ENCODE measurements at regions not wholly inside any gene's neighbourhood (a gene's known extent, or its start where the extent isn't known, plus 50 kb on each side); places are given as distances from the start of the nearest gene placed in this dataset.

DNA sequence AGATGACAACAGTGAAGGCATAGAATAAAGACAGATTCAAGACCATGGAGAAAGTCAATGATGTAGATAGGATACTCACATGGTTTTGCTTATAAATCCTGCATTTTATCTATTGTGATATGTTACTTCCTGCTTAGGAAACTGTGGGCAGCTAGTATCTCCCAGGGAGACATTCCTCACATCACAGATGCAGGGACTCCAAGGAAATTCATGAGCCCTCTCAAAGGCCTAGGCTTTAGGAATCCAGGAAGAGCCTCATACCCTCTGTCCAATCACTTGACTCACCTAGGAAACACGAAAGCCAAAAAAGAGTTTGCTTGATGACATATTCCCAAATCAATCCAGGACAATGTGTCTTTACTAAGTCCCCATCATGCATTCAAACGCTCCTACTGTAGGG lies 247.8 kb upstream of the KLHL29 start:
- DNase-seq (ENCODE audit: low read depth in 3 of 3, low spot score in 1 of 3) = no peak

DNA sequence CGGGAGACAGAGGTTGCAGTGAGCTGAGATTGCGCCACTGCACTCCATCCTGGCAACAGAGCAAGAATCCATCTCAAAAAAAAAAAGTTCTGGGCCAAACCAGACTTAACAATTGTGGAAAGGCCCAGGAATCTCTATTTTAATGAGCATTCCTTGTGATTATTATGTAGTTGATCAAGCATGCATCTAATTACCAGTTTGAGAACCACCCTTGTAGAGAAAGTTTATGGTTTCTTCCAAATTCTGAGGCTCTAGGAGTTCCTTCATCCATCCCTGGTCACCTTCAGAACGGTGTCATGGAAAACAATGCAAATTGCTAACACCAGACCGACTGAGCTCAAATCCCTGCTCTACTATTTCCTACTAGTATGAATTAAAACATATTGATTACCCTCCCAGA lies 246.3 kb upstream of the KLHL29 start:
- no peak for DNase-seq (ENCODE audit: low read depth in 3 of 3, low spot score in 1 of 3)

DNA sequence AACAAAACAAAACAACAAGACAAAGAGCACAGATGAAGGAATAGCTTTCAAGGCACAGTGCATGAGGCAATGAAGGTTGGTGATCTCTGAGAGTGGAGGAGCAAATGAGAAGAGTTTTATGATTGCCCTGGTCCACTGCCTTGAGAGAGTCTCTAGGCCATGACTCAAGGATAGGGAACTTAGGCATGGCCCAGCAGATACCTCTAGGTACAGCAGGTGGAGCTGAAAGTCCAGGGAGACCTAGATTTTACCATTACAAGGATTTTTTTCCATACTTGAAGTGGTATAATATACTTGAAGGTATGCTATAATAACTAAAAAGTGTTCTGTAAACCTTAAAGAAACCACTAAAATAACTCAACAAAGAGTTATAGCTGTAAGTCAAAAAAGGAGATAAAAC lies 239.5 kb upstream of the KLHL29 start:
- DNase-seq (ENCODE audit: low read depth in 3 of 3, low spot score in 1 of 3) = no peak

DNA sequence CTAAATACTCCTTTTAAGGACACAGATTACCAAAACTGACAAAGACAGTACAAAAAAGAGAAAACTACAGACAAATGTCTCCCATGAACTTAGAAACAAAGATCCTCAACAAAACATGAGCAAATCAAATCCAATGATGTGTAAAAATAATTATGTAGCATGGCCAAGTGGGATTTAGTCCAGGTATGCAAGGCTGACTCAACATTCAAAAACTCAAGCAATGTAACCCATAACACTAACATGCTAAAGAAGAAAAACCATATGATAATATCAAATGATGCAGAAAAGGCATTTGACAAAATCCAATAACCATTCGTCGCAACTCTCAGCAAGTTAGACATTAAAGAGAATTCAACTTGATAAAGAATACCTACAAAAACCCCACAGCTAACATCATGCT lies 239.0 kb upstream of the KLHL29 start:
- no peak for DNase-seq (ENCODE audit: low read depth in 3 of 3, low spot score in 1 of 3)

DNA sequence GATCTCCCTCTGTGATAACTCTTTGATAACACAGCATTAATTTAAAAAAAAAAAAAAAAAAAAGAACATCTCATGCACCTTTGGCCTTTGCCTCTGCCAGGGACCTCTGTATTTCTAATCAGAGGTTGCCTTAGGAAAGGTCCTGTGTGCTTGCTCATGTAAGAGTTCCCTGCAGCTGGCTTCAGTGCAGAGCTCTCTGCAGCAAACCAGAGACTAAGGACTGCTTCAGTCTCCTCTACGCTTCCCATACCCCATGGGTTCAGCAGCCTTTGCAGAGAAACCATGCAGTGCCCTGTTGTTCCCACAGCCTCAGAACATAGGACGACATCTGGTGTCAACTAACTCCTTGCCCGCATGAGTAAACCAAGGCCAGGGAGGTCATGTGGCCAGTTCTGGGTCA lies 236.6 kb upstream of the KLHL29 start:
- no peak for DNase-seq (ENCODE audit: low read depth in 3 of 3, low spot score in 1 of 3)

DNA sequence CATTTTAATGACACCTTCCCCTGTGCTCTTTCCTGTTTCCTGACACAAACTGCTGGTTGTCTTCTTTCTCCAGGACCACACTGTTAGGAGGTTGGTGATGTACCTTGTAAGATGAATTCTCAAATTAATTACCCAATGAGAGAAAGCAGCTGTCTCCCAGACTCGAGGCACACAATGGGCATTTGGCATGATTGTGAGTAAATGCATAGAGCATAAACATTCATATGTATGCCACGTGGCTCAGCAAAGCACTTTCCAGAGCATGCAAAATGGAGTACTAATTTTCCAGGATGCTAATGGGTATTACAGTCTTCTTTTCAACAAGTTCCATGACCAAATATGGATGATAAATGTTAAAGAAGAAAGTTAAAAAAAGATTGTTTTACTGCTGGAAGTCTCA lies 235.2 kb upstream of the KLHL29 start:
- DNase-seq (ENCODE audit: low read depth in 3 of 3, low spot score in 1 of 3) = no peak

DNA sequence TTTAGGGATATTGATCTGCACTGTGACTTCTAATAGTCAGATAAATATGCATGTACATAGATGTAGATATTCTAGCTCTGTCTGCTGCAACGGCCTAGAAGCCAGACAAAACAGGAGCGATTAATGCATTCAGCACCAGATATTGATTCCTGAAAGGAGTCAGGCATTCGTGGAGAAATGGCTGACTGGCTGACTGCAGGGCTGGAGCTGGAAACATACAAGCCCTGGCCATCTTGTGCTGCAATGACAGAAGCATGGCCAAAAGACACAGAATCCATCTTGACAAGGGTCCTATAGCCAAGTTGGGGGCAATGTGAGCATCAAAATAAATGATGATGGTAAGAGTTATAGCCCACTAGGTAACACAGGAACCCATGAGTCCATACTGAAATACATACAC lies 231.5 kb upstream of the KLHL29 start:
- DNase-seq (ENCODE audit: low read depth in 3 of 3, low spot score in 1 of 3) = no peak

DNA sequence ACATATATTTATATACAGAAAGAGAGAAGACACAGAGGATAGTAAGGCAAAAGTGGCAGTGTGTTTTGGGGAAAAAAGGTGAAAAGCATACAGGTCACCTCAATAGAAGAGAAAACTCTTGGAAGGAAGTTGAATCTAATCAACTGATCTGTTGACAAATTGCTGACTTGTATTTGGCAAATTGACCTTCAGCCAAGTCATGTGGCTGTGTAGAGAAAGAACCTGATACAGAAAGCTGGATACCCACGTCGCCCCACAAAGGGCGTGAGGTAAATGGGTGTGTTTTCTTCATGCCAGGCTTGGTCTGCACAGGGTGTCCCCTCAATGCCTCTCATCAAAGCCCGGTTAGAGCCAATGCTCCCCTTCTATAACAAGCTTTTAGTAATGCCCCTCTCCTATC lies 230.0 kb upstream of the KLHL29 start:
- no peak for DNase-seq (ENCODE audit: low read depth in 3 of 3, low spot score in 1 of 3)

DNA sequence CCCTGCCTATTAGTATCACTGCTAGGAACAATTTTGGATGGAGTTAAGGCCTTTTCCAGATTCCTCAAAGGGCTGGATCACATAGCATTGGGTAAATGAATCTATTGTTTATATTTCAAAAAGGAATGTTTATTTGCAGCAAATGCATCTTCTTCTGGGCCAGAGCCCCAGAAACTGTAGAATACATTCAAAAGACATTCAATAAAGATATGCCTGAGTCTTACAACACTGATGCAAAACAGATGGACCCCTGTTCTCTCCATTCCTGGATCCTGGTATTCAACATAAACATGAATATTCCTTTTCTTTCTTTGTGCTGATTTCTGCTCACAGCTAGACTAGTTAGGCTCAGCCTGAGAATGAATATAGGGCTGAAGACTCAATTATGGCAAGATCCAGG lies 227.2 kb upstream of the KLHL29 start:
- DNase-seq (ENCODE audit: low read depth in 3 of 3, low spot score in 1 of 3) = no peak

DNA sequence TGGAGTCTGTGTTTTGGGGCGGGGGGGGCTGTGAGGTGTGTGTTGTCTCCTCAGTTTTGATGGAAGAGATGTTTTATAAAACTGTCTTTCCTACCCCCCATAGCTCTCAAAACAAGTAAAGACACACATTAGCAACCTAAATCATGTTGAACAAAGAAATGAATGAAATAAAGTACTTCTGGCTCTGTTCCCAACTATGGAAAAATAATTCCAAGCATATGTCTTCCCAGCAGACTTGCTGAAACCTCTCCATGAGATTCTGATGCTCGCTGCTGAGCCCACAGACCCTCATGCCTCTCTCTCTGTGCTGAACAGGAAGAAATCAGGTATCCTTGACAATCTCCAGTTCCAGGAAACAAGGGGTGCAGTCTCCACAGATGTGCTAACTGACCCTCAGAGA lies 226.7 kb upstream of the KLHL29 start:
- DNase-seq (ENCODE audit: low read depth in 3 of 3, low spot score in 1 of 3) = no peak

DNA sequence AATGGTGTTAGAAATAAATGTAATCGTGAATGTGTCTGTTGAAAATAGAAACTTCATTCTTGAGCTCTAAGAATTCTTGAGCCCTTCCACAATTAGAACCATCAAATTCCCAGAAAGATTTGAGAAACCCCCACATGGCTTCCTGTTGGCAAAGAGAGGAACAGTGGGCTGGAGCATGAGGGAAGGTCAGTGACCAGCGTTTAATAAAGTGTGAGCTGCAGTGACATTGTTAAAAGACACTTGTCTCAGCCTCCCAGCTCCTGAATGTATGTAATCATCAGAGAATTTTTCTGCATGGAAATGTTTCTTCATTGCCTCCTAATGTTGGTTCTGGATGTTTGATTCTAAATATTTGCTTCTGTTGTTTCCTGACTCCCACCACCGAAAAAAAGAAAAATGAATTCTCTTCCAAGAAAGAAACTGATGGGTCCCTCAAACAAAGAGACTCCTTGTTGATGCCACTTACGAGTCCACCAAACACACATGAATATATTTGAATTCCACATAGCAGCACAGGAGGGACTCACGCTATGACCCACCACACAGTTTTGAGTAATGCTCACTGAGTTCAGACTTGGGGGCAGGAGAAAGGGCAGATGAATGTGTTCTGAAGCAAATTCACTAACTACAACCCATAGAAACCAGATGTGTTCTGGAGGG lies 225.1 kb upstream of the KLHL29 start:
- DNase-seq (ENCODE audit: low read depth in 3 of 3, low spot score in 1 of 3) = no peak

DNA sequence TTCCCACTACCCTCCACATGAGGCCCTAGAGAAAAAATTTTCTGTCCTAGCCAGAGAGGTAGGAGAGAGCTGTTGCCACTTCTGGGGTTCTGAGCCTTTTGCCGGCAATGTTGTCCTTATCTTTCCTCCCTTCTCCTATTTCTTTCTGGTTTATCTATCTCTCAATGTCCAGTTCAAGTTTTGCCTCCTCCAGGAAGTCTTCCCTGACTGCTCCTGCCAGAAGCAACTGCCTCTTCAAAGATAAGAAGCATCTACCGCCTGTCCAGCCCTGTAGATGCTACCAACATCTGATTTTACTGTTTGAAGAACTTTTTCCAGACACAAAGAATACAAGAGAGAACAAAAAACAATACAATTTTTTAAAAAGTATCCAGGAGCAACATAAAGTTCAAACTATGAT lies 220.8 kb upstream of the KLHL29 start:
- no peak for DNase-seq (ENCODE audit: low read depth in 3 of 3, low spot score in 1 of 3)

DNA sequence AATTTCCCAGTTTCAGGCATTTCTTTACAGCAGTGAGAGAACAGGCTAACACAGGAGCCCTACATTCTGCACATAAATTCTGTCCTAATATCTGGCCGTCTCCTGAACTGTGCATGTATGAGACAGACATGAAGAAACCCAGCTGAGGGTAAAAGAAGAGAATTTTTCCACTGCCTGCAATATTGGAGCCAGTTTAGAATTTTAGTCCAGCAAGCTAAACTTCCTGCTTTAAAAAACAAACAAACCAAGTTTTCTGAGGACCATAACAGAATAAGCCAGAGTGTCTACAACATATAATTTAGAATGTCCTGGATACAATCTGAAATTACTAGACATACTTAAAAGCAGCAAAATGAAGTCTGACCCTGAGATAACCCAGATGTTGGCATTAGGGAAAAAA lies 215.1 kb upstream of the KLHL29 start:
- no peak for DNase-seq (ENCODE audit: low read depth in 3 of 3, low spot score in 1 of 3)

DNA sequence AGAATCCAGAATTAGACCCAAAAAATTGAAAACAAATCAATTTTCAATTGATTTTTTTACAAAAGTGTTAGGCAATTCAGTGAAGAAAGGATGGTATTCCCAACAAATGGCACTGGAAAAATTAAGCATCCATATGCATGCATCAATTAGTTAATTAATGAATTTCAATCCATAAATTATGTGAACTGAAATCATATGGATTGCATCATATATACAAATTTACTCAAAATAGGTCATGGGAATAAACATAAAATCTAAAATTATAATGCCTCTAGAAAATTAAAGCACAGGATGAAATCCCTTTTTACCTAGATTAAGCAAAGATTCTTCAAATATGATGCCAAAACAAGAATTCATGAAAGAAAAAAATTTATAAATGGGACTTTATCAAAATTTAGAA lies 213.9 kb upstream of the KLHL29 start:
- no peak for DNase-seq (ENCODE audit: low read depth in 3 of 3, low spot score in 1 of 3)

DNA sequence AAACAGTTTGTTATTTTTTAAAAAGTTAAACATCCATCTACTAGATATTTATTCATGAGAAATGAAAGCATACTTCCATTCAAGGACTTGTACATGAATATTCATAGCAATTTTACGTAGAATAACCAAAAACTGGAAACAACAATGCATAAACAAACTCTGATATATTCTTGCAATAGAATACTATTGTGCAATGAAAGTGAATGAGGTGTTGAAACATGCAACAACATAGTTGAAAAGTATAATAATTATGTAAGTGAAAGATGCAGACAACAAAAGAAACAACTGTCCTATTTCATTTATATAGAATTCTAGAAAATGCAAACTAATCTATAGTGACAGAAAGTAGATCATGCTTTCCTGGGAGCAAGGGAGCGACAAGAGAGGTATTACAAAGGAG lies 206.6 kb upstream of the KLHL29 start:
- no peak for DNase-seq (ENCODE audit: low read depth in 3 of 3, low spot score in 1 of 3)

DNA sequence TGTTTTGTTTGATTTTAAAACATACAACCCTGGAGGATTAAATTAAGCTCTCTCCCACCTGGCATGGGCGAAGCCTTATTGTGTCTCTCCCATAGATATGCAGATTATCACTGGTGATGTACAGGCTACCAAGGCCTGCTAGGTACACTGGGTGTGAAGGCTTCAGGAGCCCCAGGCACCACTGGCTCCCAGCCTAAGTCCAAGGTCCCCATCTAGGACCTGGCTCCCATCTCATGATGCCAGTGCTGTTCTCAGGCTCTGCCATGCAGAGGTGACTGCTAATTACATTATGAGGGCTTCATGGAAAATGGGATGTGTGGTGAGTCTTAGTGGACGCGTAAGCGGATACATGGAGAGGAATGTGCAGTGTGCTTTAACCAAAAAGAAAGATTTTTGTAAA lies 201.2 kb upstream of the KLHL29 start:
- DNase-seq (ENCODE audit: low read depth in 3 of 3, low spot score in 1 of 3) = no peak

DNA sequence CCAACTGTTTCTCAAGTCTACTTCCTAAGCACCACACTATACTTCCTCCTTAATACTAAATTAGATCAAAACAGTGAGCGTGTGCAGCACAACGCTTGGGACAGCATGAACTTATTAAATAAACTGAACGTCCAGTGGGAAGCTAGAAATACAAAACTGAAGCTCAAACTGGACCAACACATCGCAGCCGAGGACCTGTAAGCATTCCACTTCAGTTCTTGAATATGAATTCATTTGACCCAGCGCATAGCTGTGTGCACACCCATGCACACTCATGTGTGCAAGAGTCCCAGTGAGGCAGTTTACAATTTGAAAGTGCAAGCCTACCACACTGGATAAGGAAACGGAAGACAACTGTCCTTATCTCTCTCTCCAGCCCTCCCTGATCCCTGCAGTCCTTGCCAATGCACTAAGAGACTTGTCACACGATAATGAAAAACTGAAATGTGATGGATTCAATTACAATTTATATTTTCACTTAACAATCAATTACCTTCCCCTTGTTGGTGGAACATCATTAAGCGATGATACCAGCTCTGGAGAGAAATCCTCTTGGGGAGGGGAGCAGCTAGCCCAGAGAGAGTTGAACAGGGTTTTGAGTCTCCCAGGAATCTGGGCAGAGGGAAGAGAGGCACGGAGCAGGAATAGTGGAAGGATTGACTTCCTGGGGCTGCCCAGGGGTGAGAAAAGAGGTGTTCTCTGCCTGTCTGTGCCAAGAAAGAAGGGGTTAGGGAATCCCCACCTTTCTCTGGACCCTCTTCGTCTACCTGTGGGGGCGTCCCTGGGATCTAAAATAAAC lies 186.5 kb upstream of the KLHL29 start:
- no peak for DNase-seq (ENCODE audit: low read depth in 3 of 3, low spot score in 1 of 3)

DNA sequence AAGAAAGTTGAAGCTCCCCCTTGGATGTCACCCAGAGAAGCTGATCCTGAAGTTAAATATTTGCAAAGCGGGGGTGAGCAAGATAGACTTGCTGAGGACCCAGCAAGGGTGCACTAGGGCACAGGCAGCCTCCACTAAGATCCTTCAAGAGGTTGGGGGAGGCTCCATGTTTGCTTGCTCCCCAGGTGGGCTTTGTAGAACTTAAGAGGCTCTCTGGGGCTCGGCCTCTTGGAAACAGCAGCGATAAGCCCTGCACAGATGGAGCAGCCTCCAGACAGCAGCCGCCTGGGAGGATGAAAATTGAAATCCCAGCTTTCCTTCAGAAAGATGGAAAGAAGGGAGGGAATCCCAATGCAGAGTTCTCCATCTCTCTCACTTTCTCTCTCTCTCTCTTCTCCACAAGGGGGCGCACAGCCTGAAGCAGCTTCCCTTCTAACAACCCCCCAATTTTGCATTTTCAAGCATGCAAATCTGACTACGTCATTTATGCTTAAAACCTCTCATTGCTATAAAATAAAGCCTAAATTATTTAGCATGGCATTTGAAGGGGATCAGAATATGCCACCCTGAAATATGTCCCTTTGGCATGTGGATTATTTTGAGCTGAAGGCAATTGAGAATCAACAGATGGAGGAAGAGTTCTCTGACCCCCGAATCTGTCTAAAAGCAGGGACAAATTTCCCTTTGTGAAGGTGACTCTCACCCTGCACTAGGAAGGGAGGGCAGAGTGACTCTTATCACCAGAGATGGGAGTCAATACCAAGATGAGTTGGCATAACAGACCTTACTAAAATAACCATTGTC lies 185.7 kb upstream of the KLHL29 start:
- no peak for DNase-seq (ENCODE audit: low read depth in 3 of 3, low spot score in 1 of 3)

DNA sequence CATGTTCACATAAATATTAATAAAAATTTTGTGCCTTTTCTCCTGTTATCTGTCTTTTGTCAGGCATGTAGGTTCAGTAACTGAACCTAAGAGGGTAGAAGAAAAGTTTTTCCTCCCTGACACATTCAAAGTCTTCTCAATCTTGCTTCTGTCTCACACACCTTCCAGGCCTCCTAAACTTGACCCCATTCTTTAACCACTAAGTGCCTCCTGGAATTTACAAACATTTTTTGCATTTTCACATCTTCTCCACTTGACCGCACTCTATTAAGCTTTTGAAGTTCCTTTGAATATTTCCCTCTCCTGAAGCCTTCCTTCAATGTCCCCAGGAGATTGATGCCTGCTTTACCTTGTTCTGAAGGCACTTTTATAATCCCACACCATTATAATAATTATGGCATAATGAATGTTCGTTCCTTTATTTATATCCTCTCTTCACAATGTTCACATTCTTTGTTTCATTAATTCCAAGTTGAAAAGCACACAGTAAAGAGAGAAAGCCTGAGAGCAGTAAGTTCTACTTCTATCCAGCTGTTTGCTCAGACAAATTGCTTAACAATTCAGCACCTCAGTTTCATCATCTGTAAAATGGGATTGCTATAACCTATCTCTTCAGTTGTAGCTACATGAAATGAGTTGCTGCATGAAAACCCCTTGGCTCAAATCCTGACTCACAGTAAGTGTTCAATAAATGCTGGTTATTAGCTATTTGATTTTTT lies 184.8 kb upstream of the KLHL29 start:
- no peak for DNase-seq (ENCODE audit: low read depth in 3 of 3, low spot score in 1 of 3)

DNA sequence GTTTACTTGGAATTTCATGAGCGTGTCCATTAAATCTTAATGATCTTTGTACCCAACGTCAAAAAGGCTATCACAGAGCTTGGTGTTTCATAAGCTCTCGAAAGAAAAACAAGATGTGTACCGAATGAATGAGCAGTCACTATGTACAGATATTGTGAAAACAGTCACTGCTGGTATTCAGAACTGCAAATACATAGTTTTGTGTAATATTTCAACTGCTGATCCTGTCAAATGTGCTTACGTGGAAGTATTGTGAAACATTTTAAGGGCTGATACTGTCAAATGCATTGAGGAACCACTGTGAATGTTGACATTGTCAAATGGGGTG lies 184.2 kb upstream of the KLHL29 start:
- no peak for DNase-seq (ENCODE audit: low read depth in 3 of 3, low spot score in 1 of 3)

DNA sequence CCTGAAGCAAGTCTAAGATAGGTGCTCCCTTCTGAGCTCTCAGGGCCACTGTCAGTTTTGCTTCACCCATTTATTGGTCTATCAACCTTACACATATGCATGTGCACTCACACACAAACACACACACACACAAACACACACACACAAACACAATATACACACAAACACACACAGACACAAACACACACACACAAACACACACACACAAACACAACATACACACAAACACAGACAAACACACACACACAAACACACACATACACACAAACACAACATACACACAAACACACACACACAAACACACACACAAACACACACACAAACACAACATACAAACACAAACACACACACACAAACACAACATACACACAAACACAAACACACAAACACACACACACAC lies 181.6 kb upstream of the KLHL29 start:
- no peak for DNase-seq (ENCODE audit: low read depth in 3 of 3, low spot score in 1 of 3)

All from stimulated activated CD4-positive, alpha-beta T cell treated with anti-CD3 and anti-CD28 coated beads, TNF-alpha, amount 100 ng/mL, for 1 hour (primary cell).